ENCODE measurements at regions not wholly inside any gene's neighbourhood (a gene's known extent, or its start where the extent isn't known, plus 50 kb on each side); places are given as distances from the start of the nearest gene placed in this dataset.

GRCh38 chr3:110457508-110457907 is 614.1 kb upstream of the NECTIN3 start:
- DNase-seq (ENCODE audit: low read depth), result no peak
- no peak overlapping the region for H3K4me3 ChIP-seq (ENCODE audit: low read depth, low read length)
- no peak for TF ChIP-seq CTCF (IDR thresholded peaks at IDR 0.05; ENCODE audit: low read depth, low read length, missing control alignments)

- no peak for TF ChIP-seq CTCF (IDR thresholded peaks at IDR 0.05; ENCODE audit: low read depth, low read length, missing control alignments)
- no peak for DNase-seq (ENCODE audit: low read depth)
- no peak overlapping the region for H3K4me3 ChIP-seq (ENCODE audit: low read depth, low read length)
These were observed 612.6 kb upstream of the NECTIN3 start for GRCh38 chr3:110459021-110459420.

GRCh38 chr3:110470310-110470709 is 601.3 kb upstream of the NECTIN3 start:
- H3K4me3 ChIP-seq (ENCODE audit: low read depth, low read length), result no peak overlapping the region
- DNase-seq (ENCODE audit: low read depth), result no peak
- TF ChIP-seq CTCF (IDR thresholded peaks at IDR 0.05; ENCODE audit: low read depth, low read length, missing control alignments), result no peak

GRCh38 chr3:110473405-110473804 is 598.2 kb upstream of the NECTIN3 start:
- TF ChIP-seq CTCF (IDR thresholded peaks at IDR 0.05; ENCODE audit: low read depth, low read length, missing control alignments), result no peak
- no peak for DNase-seq (ENCODE audit: low read depth)
- no peak overlapping the region for H3K4me3 ChIP-seq (ENCODE audit: low read depth, low read length)

GRCh38 chr3:110474397-110474796 is 597.2 kb upstream of the NECTIN3 start:
- no peak for TF ChIP-seq CTCF (IDR thresholded peaks at IDR 0.05; ENCODE audit: low read depth, low read length, missing control alignments)
- H3K4me3 ChIP-seq (ENCODE audit: low read depth, low read length), result no peak overlapping the region
- DNase-seq (ENCODE audit: low read depth), result no peak

GRCh38 chr3:110478377-110479054 is 593.1 kb upstream of the NECTIN3 start:
- no peak overlapping the region for H3K4me3 ChIP-seq (ENCODE audit: low read depth, low read length)
- no peak for DNase-seq (ENCODE audit: low read depth)
- TF ChIP-seq CTCF (IDR thresholded peaks at IDR 0.05; ENCODE audit: low read depth, low read length, missing control alignments), result no peak

- no peak for DNase-seq (ENCODE audit: low read depth)
- H3K4me3 ChIP-seq (ENCODE audit: low read depth, low read length), result no peak overlapping the region
- no peak for TF ChIP-seq CTCF (IDR thresholded peaks at IDR 0.05; ENCODE audit: low read depth, low read length, missing control alignments)
These were observed 591.9 kb upstream of the NECTIN3 start for GRCh38 chr3:110479731-110480130.

All from GM12864 (cell line).